T-cell (primary cell): ENCODE measurements at regions not wholly inside any gene's neighbourhood (a gene's known extent, or its start where the extent isn't known, plus 50 kb on each side); places are given as distances from the start of the nearest gene placed in this dataset.

Experiments
- ATAC-seq, 4 experiments: fragments of 200-7000 bp in 3 of 4; fragments of 150-1000 bp in 1 of 4; cut with Tn5 transposase; replicated peaks in 1 of 4; 1 replicate in 3 of 4; 2 replicates in 1 of 4; pipeline ENCODE4 v1.10.0; 2021; ENCODE audit warnings: moderate library complexity in 3 of 4, mild to moderate bottlenecking in 2 of 4, moderate number of reproducible peaks in 1 of 4
- CTCF ChIA-PET, 2 donors: fragments of 300-600 bp; sonication (Branson Sonifier 250); formaldehyde crosslinking; loops; one replicate each; lab custom pipeline; 2022; ENCODE audit warnings: antibody characterized with exemption in 2 of 2; lab: Charles Lee
- POLR2A ChIA-PET, 2 donors: fragments of 300-600 bp; sonication (Branson Sonifier 250); formaldehyde crosslinking; loops; one replicate each; lab custom pipeline; 2022; ENCODE audit warnings: antibody characterized with exemption in 2 of 2; lab: Charles Lee
- DNase-seq, 35 experiments: peaks; one replicate each; pipeline versions ENCODE4 v3.0.0 to v3.0.0-alpha.2; 2013 to 2023
- H3K27ac ChIP-seq: one replicate; pipeline ENCODE4 v1.5.1; 2013; ENCODE audit warnings: low read length
- H3K27me3 ChIP-seq, 2 experiments: replicated peaks in 1 of 2; 1 replicate in 1 of 2; 2 replicates in 1 of 2; pipeline versions ENCODE4 v1.6.1 to v1.7.0; 2013; ENCODE audit warnings: low read length in 1 of 2, mixed read lengths in 1 of 2; ENCODE audit not compliant: control insufficient read depth in 2 of 2, insufficient read depth in 2 of 2; ENCODE audit errors: extremely low read depth in 1 of 2
- H3K36me3 ChIP-seq, 2 donors: 1 replicate in 1 of 2; 2 replicates in 1 of 2; pipeline versions ENCODE4 v1.6.1 to v1.7.0; 2013; ENCODE audit warnings: low read length in 1 of 2; ENCODE audit not compliant: control insufficient read depth in 2 of 2, insufficient read depth in 1 of 2; ENCODE audit errors: extremely low read depth in 1 of 2
- H3K4me1 ChIP-seq, 2 experiments: 1 replicate in 1 of 2; 2 replicates in 1 of 2; pipeline versions ENCODE4 v1.6.1 to v1.7.0; 2013; ENCODE audit warnings: low read length in 2 of 2, mixed read lengths in 1 of 2; ENCODE audit not compliant: insufficient read depth in 2 of 2, control insufficient read depth in 1 of 2; ENCODE audit errors: extremely low read depth in 1 of 2
- H3K4me3 ChIP-seq, 2 donors: 1 replicate in 1 of 2; 2 replicates in 1 of 2; pipeline versions ENCODE4 v1.5.1 to v1.7.0; 2013; ENCODE audit warnings: mild to moderate bottlenecking in 2 of 2, low read length in 1 of 2, moderate library complexity in 1 of 2; ENCODE audit not compliant: control insufficient read depth in 1 of 2; ENCODE audit errors: extremely low read depth in 1 of 2
- H3K9me3 ChIP-seq: 2 replicates; pipeline ENCODE4 v1.7.0; 2013
- H3K27ac Mint-ChIP-seq, 2 donors: one replicate each; pipeline ENCODE4 v1.8.0; 2020 to 2021; ENCODE audit warnings: mild to moderate bottlenecking in 2 of 2, mixed read lengths in 2 of 2
- H3K27me3 Mint-ChIP-seq, 2 donors: one replicate each; pipeline ENCODE4 v1.8.0; 2021 to 2022; ENCODE audit warnings: mixed read lengths in 2 of 2
- H3K36me3 Mint-ChIP-seq: one replicate; pipeline ENCODE4 v1.8.0; 2021; ENCODE audit warnings: mixed read lengths
- H3K4me1 Mint-ChIP-seq, 3 donors: one replicate each; pipeline ENCODE4 v1.8.0; 2020 to 2022; ENCODE audit warnings: mixed read lengths in 3 of 3, mild to moderate bottlenecking in 1 of 3
- H3K4me3 Mint-ChIP-seq, 3 donors: one replicate each; pipeline ENCODE4 v1.8.0; 2020 to 2022; ENCODE audit warnings: mild to moderate bottlenecking in 3 of 3, mixed read lengths in 3 of 3, moderate library complexity in 3 of 3
- H3K9me3 Mint-ChIP-seq, 3 donors: one replicate each; pipeline ENCODE4 v1.8.0; 2020 to 2022; ENCODE audit warnings: mixed read lengths in 3 of 3
- WGBS: methylation state at CpG from one replicate; pipeline ENCODE4 v1.1.5; 2013; ENCODE audit warnings: missing lambda C conversion rate; ENCODE audit not compliant: insufficient coverage; 5-methylcytosine and 5-hydroxymethylcytosine counted together

DNA sequence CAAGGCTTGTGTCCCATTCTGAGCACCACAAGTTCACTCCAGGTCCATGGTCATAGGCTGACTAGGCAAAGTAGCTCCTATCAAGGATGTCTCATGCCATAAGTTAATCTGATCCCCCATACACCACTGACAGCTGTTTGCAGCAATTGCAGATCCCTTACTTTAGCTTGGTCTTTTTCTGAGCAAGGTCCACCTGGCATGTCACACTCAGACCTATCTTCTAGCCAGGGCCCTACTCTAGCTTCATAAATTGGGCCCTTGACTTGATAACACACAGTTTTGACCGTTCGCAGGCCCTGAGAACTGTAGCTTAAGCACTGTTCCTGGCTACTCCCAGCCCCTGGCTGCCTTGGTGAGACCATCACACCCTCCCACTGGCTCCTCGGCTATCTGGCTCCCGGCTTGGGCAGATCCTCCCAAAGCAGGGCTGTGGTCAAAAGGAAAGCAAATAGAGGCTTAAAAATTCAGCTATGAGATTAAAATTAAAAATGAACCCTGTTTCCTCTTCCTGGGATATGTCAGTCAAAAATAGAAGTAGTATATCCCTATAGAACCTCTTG, 427.4 kb downstream of the RAB28 start:
- no peaks in the 10 kb centered on the region for H3K4me1 Mint-ChIP-seq
- H3K9me3 ChIP-seq = no peaks in the 10 kb centered on the region
- POLR2A ChIA-PET = no interaction called here
- 86% methylated on average over 2 of the region's 4 CpGs for WGBS
- H3K27me3 ChIP-seq = peaks cover 0 to 3% of the 10 kb centered on the region in 2 experiments
- H3K4me1 ChIP-seq = no peaks in the 10 kb centered on the region
- CTCF ChIA-PET = no interaction called here
- no peaks in the 10 kb centered on the region for H3K36me3 ChIP-seq
- H3K9me3 Mint-ChIP-seq = peaks cover 0 to 8% (median 6%) of the 10 kb centered on the region in 3 donors
- H3K27ac ChIP-seq = no peak overlapping the region
- H3K4me3 ChIP-seq = no peak overlapping the region
- ATAC-seq (no peak), DNase-seq (no peak)
- H3K27ac Mint-ChIP-seq = no peak overlapping the region
- no peaks in the 10 kb centered on the region for H3K36me3 Mint-ChIP-seq
- no peak overlapping the region for H3K4me3 Mint-ChIP-seq
- H3K27me3 Mint-ChIP-seq = no peaks in the 10 kb centered on the region

DNA sequence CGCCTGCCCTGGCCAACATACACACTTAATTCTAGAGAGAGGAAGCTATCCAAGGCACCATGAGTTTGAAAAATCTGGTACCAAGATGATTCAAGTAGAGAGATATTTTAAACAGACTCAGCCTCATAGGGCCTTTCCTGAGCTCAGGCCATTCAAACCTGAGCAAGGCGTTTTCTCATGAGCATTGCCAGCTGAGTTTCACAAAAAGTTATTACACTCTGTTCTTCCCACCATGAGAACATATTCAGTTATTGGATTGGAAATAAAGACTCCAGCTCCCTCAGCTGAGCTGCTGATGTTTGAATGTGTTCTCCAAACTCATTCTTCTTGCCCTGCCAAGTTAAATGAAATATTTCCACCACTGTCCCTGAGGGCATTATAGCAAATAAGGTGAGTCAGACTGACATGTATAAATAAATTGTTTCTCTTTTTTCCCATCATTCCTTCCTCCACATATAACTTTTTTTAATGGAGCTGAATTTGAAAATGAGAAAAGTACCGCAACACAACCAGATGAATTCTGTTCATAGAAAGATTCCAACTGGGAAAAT, 429.6 kb downstream of the RAB28 start:
- H3K36me3 ChIP-seq = no peaks in the 10 kb centered on the region
- Mint-ChIP-seq H3K36me3 (no peaks in the 10 kb centered on the region), H3K4me1 (no peaks in the 10 kb centered on the region), H3K9me3 (peaks cover 0 to 16% (median 7%) of the 10 kb centered on the region in 3 donors), H3K27me3 (no peaks in the 10 kb centered on the region), H3K27ac (no peak overlapping the region), H3K4me3 (no peak overlapping the region)
- no peak overlapping the region for H3K27ac ChIP-seq
- ChIA-PET CTCF (no interaction called here), POLR2A (no interaction called here)
- no peak overlapping the region for H3K4me3 ChIP-seq
- no peak for DNase-seq
- no peaks in the 10 kb centered on the region for H3K9me3 ChIP-seq
- no peak for ATAC-seq
- H3K27me3 ChIP-seq = peaks cover 0 to 3% of the 10 kb centered on the region in 2 experiments
- WGBS = no CpG with 5 or more reads among the region's 3 CpGs
- no peaks in the 10 kb centered on the region for H3K4me1 ChIP-seq

GRCh38 chr4:13047591-13047990, 436.5 kb downstream of the RAB28 start:
- Histone ChIP-seq H3K27ac (no peak overlapping the region), H3K9me3 (no peaks in the 10 kb centered on the region), H3K4me1 (no peaks in the 10 kb centered on the region), H3K27me3 (no peaks in the 10 kb centered on the region), H3K4me3 (no peak overlapping the region), H3K36me3 (no peaks in the 10 kb centered on the region)
- H3K27me3 Mint-ChIP-seq = no peaks in the 10 kb centered on the region
- DNase-seq (no peak), ATAC-seq (no peak)
- POLR2A ChIA-PET = no interaction called here
- no peak overlapping the region for H3K27ac Mint-ChIP-seq
- no peak overlapping the region for H3K4me3 Mint-ChIP-seq
- CTCF ChIA-PET = no interaction called here
- 84% methylated on average over 4 of the region's 4 CpGs for WGBS
- no peaks in the 10 kb centered on the region for H3K36me3 Mint-ChIP-seq
- H3K9me3 Mint-ChIP-seq = peaks cover 18 to 22% (median 20%) of the 10 kb centered on the region in 3 donors
- H3K4me1 Mint-ChIP-seq = no peaks in the 10 kb centered on the region

- WGBS = 20% methylated on average over 1 of the region's 3 CpGs
- POLR2A ChIA-PET = interaction anchor here in 1 of 2 donors (0.7 kb wide), 1 partner anchor 42 kb away, joined by 4 read pairs; no protein-coding TSS in a partner anchor
- no peaks in the 10 kb centered on the region for H3K9me3 ChIP-seq
- no peak overlapping the region for H3K27ac Mint-ChIP-seq
- CTCF ChIA-PET = no interaction called here
- H3K4me3 Mint-ChIP-seq = no peak overlapping the region
- no peak overlapping the region for H3K4me3 ChIP-seq
- H3K27me3 Mint-ChIP-seq = no peaks in the 10 kb centered on the region
- no peaks in the 10 kb centered on the region for H3K27me3 ChIP-seq
- no peaks in the 10 kb centered on the region for H3K4me1 ChIP-seq
- no peak overlapping the region for H3K27ac ChIP-seq
- no peaks in the 10 kb centered on the region for H3K36me3 ChIP-seq
- H3K9me3 Mint-ChIP-seq = peaks cover 0 to 8% (median 7%) of the 10 kb centered on the region in 3 donors
- no peaks in the 10 kb centered on the region for H3K4me1 Mint-ChIP-seq
- no peak for ATAC-seq
- no peaks in the 10 kb centered on the region for H3K36me3 Mint-ChIP-seq
- no peak for DNase-seq
Observed at GRCh38 chr4:13036841-13037240, 447.3 kb downstream of the RAB28 start.

DNA sequence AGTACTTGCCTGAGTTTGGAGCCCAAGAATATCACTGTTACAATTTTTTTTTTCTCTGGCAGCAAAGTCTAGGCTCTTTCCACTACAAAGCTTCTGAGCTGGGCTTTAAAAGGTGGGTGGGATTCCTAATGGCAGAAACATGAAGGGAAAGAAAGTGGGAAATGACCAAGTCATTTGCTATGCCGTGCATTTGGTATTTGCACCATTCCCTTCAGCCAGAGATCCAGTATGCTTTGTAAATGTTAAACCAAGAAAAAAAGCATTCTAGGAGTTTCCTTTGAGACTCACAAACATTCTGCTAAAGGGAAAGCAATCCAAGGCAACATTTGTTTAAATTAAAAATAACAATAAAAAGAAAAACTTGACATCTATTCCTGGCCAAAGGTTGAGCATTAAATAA, 451.2 kb downstream of the RAB28 start:
- ChIA-PET POLR2A (no interaction called here), CTCF (no interaction called here)
- no peak for DNase-seq
- no peak overlapping the region for H3K27ac ChIP-seq
- Mint-ChIP-seq H3K9me3 (peaks cover 3 to 7% (median 4%) of the 10 kb centered on the region in 3 donors), H3K4me1 (no peaks in the 10 kb centered on the region), H3K36me3 (no peaks in the 10 kb centered on the region), H3K27me3 (no peaks in the 10 kb centered on the region), H3K4me3 (no peak overlapping the region), H3K27ac (no peak overlapping the region)
- H3K27me3 ChIP-seq = no peaks in the 10 kb centered on the region
- no peak for ATAC-seq
- H3K4me3 ChIP-seq = no peak overlapping the region
- H3K4me1 ChIP-seq = no peaks in the 10 kb centered on the region
- no CpG with 5 or more reads among the region's 1 CpG for WGBS
- no peaks in the 10 kb centered on the region for H3K9me3 ChIP-seq
- H3K36me3 ChIP-seq = no peaks in the 10 kb centered on the region

DNA sequence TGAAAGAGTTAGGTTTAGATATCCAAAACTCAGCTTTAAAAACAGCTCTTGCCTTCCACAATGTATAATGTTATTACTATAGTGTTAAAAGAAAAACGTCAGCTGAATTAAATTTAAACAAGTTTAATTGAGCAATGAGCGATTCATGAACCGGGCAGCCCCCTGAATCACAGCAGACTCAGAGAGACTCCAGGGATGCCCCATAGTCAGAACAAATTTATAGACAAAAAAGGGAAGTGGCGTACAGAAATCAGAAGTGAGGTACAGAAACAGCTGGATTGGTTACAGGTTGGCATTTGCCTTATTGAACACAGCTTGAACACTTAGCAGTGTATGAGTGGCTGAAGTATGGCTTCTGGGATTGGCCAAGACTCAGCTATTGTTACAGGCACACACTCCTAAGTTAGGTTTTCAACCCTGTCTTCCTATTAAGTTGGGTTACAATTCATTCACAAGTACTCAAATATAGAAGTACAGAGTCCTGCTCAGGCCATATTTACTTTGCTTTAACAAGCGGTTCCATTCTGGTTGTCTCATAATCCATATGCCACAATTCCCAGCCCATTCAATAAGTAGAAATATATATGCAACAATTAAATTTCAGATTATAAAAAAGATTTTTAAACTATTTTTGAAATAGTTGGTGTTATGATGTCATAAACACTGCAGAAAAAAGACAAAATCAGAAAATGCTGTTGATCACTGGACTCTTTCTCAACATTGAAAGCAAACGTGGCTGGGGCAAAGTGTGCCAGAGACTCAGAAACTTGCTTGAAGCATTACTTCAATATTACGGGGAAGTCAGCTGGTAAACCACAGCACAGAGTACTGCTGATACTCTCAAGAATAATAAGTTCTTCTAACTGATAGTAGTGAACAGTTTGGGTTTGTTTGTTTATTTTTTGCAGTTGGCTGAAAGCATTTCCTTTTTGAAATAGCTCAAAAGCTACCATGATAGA, 459.7 kb downstream of the RAB28 start:
- H3K4me1 Mint-ChIP-seq = no peaks in the 10 kb centered on the region
- ATAC-seq (no peak), DNase-seq (no peak)
- Histone ChIP-seq H3K9me3 (no peaks in the 10 kb centered on the region), H3K4me1 (no peaks in the 10 kb centered on the region), H3K27ac (no peak overlapping the region), H3K27me3 (no peaks in the 10 kb centered on the region), H3K4me3 (no peak overlapping the region), H3K36me3 (no peaks in the 10 kb centered on the region)
- no peak overlapping the region for H3K4me3 Mint-ChIP-seq
- peaks cover 4 to 12% (median 7%) of the 10 kb centered on the region in 3 donors for H3K9me3 Mint-ChIP-seq
- 17% methylated on average over 1 of the region's 7 CpGs for whole genome bisulfite sequencing
- no peaks in the 10 kb centered on the region for H3K27me3 Mint-ChIP-seq
- no peaks in the 10 kb centered on the region for H3K36me3 Mint-ChIP-seq
- CTCF ChIA-PET = no interaction called here
- POLR2A ChIA-PET = no interaction called here
- no peak overlapping the region for H3K27ac Mint-ChIP-seq
